ENCODE measurements at regions not wholly inside any gene's neighbourhood (a gene's known extent, or its start where the extent isn't known, plus 50 kb on each side); places are given as distances from the start of the nearest gene placed in this dataset.

GRCh38 chr22:48594757-48595510, 1232.7 kb downstream of the BRD1 start:
- intact Hi-C loops (cut with DNase I), result no loop called here
- Histone ChIP-seq H3K27ac (no peak overlapping the region), H3K4me3 (no peak overlapping the region), H3K36me3 (replicated peaks in 1 of 2) (no peaks in the 10 kb centered on the region), H3K4me1 (replicated peaks in 1 of 2) (no peaks in the 10 kb centered on the region), H3K9me3 (replicated peaks in 1 of 3) (no peaks in the 10 kb centered on the region), H3K27me3 (no peaks in the 10 kb centered on the region)
- 70 to 79% (median 72%) methylated on average over 6 to 19 of the region's 19 CpGs for WGBS, 4 donors
- DNase-seq, result no peak
- no peak for TF ChIP-seq CTCF (IDR thresholded peaks at IDR 0.05)
- no peak for TF ChIP-seq POLR2A (IDR thresholded peaks at IDR 0.05)

GRCh38 chr22:48594016-48594756, 1233.5 kb downstream of the BRD1 start:
- intact Hi-C loops (cut with DNase I), result no loop called here
- Histone ChIP-seq H3K4me3 (no peak overlapping the region), H3K27me3 (no peaks in the 10 kb centered on the region), H3K36me3 (replicated peaks in 1 of 2) (no peaks in the 10 kb centered on the region), H3K4me1 (replicated peaks in 1 of 2) (no peaks in the 10 kb centered on the region), H3K27ac (no peak overlapping the region), H3K9me3 (replicated peaks in 1 of 3) (no peaks in the 10 kb centered on the region)
- no peak for DNase-seq
- WGBS, 4 donors, result 73 to 87% (median 79%) methylated on average over 14 to 21 of the region's 21 CpGs
- no peak for TF ChIP-seq CTCF (IDR thresholded peaks at IDR 0.05)
- no peak for TF ChIP-seq POLR2A (IDR thresholded peaks at IDR 0.05)

GRCh38 chr22:48593551-48593950, 1234.1 kb downstream of the BRD1 start:
- no peak for DNase-seq
- Histone ChIP-seq H3K9me3 (replicated peaks in 1 of 3) (no peaks in the 10 kb centered on the region), H3K27me3 (no peaks in the 10 kb centered on the region), H3K36me3 (replicated peaks in 1 of 2) (no peaks in the 10 kb centered on the region), H3K27ac (no peak overlapping the region), H3K4me3 (no peak overlapping the region), H3K4me1 (replicated peaks in 1 of 2) (no peaks in the 10 kb centered on the region)
- intact Hi-C loops (cut with DNase I), result no loop called here
- 84 to 90% (median 88%) methylated on average over 6 to 15 of the region's 15 CpGs for WGBS, 4 donors
- no peak for TF ChIP-seq POLR2A (IDR thresholded peaks at IDR 0.05)
- TF ChIP-seq CTCF (IDR thresholded peaks at IDR 0.05), result no peak

GRCh38 chr22:48592931-48593330, 1234.7 kb downstream of the BRD1 start:
- Histone ChIP-seq H3K36me3 (replicated peaks in 1 of 2) (no peaks in the 10 kb centered on the region), H3K9me3 (replicated peaks in 1 of 3) (no peaks in the 10 kb centered on the region), H3K4me1 (replicated peaks in 1 of 2) (no peaks in the 10 kb centered on the region), H3K4me3 (no peak overlapping the region), H3K27me3 (no peaks in the 10 kb centered on the region), H3K27ac (no peak overlapping the region)
- no peak for DNase-seq
- intact Hi-C loops (cut with DNase I), result no loop called here
- WGBS, 4 donors, result 80 to 85% (median 81%) methylated on average over 15 to 17 of the region's 17 CpGs
- TF ChIP-seq CTCF (IDR thresholded peaks at IDR 0.05), result no peak
- no peak for TF ChIP-seq POLR2A (IDR thresholded peaks at IDR 0.05)

Data from adrenal gland (tissue), 9 donors.